A549 (cell line): ENCODE measurements at regions not wholly inside any gene's neighbourhood (a gene's known extent, or its start where the extent isn't known, plus 50 kb on each side); places are given as distances from the start of the nearest gene placed in this dataset.

Experiments used
- ATAC-seq, 2 experiments: fragments of 200-7000 bp in 1 of 2; fragments of >200 bp in 1 of 2; cut with Nextera tagmentation in 1 of 2; cut with Tn5 transposase in 1 of 2; 3 replicates each; pipeline versions ENCODE4 v1.8.0 to v1.9.1; 2018 to 2020; ENCODE audit warnings: mild to moderate bottlenecking in 1 of 2, moderate library complexity in 1 of 2
- CTCF ChIA-PET: fragments of 300-600 bp; sonication (Branson Sonifier 250); formaldehyde crosslinking; extraction: SDS; loops from one replicate; lab custom pipeline; 2021; ENCODE audit warnings: antibody characterized with exemption, inconsistent platforms; lab: Yijun Ruan, JAX
- POLR2A ChIA-PET: fragments of 350-600 bp; formaldehyde crosslinking; extraction: SDS; loops from one replicate; lab custom pipeline; 2021; ENCODE audit warnings: antibody characterized with exemption, inconsistent platforms; lab: Yijun Ruan, JAX
- DNase-seq, 2 experiments: peaks; one replicate each; pipeline versions ENCODE4 v3.0.0 to v3.0.0-alpha.2; 2011 to 2016; ENCODE audit warnings: low read depth in 1 of 2, low spot score in 1 of 2
- FAIRE-seq: peaks from 2 replicates; lab custom pipeline; 2011; peaks lifted over from hg19 to GRCh38; lab: Jason Lieb, UNC
- H3K27ac ChIP-seq, 2 experiments: fragments of >200 bp; sonication (Bioruptor Twin); formaldehyde crosslinking; 3 replicates each; pipeline ENCODE4 v1.5.1; 2016 to 2017
- H3K4me1 ChIP-seq: fragments of >200 bp; sonication (Bioruptor Twin); formaldehyde crosslinking; 3 replicates; pipeline ENCODE4 v1.6.1; 2016
- H3K4me2 ChIP-seq: fragments of >200 bp; sonication (Bioruptor Twin); formaldehyde crosslinking; 3 replicates; pipeline ENCODE4 v1.6.1; 2016
- H3K4me3 ChIP-seq: fragments of >200 bp; sonication (Bioruptor Twin); formaldehyde crosslinking; 3 replicates; pipeline ENCODE4 v1.5.1; 2016
- H3K9me3 ChIP-seq: fragments of >200 bp; sonication (Bioruptor Twin); formaldehyde crosslinking; 3 replicates; pipeline ENCODE4 v1.6.1; 2016
- CBX2 ChIP-seq: fragments of 200-600 bp; sonication (generic); IDR thresholded peaks from 2 replicates; pipeline ENCODE4 v1.6.1; 2016; ENCODE audit warnings: low read depth, mild to moderate bottlenecking, borderline replicate concordance
- CBX8 ChIP-seq: fragments of 200-600 bp; sonication (generic); IDR thresholded peaks from 2 replicates; pipeline ENCODE4 v1.6.1; 2016
- CEBPB ChIP-seq, 2 experiments: fragments of >200 bp in 1 of 2; sonication (Bioruptor Twin) in 1 of 2; formaldehyde crosslinking in 1 of 2; IDR thresholded peaks; 2 replicates each; pipeline ENCODE4 v1.6.1; 2012 to 2016
- CHD2 ChIP-seq: fragments of 150-350 bp; IDR thresholded peaks from 2 replicates; pipeline ENCODE4 v1.6.1; 2014; ENCODE audit warnings: low read length; ENCODE audit not compliant: partially characterized antibody
- EP300 ChIP-seq, 2 experiments: fragments of >200 bp; sonication (Bioruptor Twin); formaldehyde crosslinking; IDR thresholded peaks; 2 replicates in 1 of 2; 3 replicates in 1 of 2; pipeline ENCODE4 v1.6.1; 2016 to 2017
- FOSB ChIP-seq: fragments of 250-450 bp; sonication (Bioruptor Pico); IDR thresholded peaks from 2 replicates; pipeline ENCODE4 v1.5.0; 2020; ENCODE audit warnings: mild to moderate bottlenecking, moderate library complexity
- HOXB13 ChIP-seq: fragments of 250-450 bp; sonication (Bioruptor Pico); IDR thresholded peaks from 2 replicates; pipeline ENCODE4 v1.5.0; 2020; ENCODE audit warnings: low read depth, mild to moderate bottlenecking, moderate library complexity
- JUN ChIP-seq, 2 experiments: fragments of >200 bp; sonication (Bioruptor Twin); formaldehyde crosslinking; IDR thresholded peaks; 2 replicates in 1 of 2; 3 replicates in 1 of 2; pipeline ENCODE4 v1.6.1; 2016 to 2017
- JUNB ChIP-seq: fragments of >200 bp; sonication (Bioruptor Twin); formaldehyde crosslinking; IDR thresholded peaks from 2 replicates; pipeline ENCODE4 v1.6.1; 2016
- MAFK ChIP-seq: fragments of 450-650 bp; IDR thresholded peaks from 2 replicates; pipeline ENCODE4 v1.6.1; 2014; ENCODE audit not compliant: partially characterized antibody
- MYC ChIP-seq: IDR thresholded peaks from 2 replicates; pipeline ENCODE4 v1.6.1; 2012; ENCODE audit warnings: mild to moderate bottlenecking, inconsistent platforms, low read length, improper control_type of control experiment, borderline replicate concordance
- POLR2A ChIP-seq: IDR thresholded peaks from 2 replicates; pipeline ENCODE4 v1.6.1; 2012; ENCODE audit warnings: mild to moderate bottlenecking, low read length
- RARB ChIP-seq: fragments of 250-450 bp; sonication (Bioruptor Pico); IDR thresholded peaks from 2 replicates; pipeline ENCODE4 v1.8.0; 2021; ENCODE audit warnings: mild to moderate bottlenecking, moderate library complexity
- RFX5 ChIP-seq: fragments of 450-650 bp; IDR thresholded peaks from 2 replicates; pipeline ENCODE4 v1.7.1; 2014; ENCODE audit warnings: antibody characterized with exemption, mild to moderate bottlenecking, moderate library complexity
- ZC3H11A ChIP-seq: fragments of 450-650 bp; IDR thresholded peaks from 2 replicates; pipeline ENCODE4 v1.6.1; 2014; ENCODE audit warnings: antibody characterized with exemption, mild to moderate bottlenecking
- WGBS: methylation state at CpG from one replicate; pipeline ENCODE4 v1.1.6; 2017; ENCODE audit errors: missing lambda C conversion rate; 5-methylcytosine and 5-hydroxymethylcytosine counted together
- TF ChIP-seq, protein P1 (sequence below): fragments of >200 bp; sonication (Bioruptor Twin); formaldehyde crosslinking; IDR thresholded peaks from 3 replicates; pipeline ENCODE4 v1.6.1; 2016
- TF ChIP-seq, protein P2 (sequence below): fragments of 200-600 bp; sonication (generic); IDR thresholded peaks from 2 replicates; pipeline ENCODE4 v1.6.1; 2016; ENCODE audit warnings: antibody characterized with exemption, mild to moderate bottlenecking, moderate library complexity
- TF ChIP-seq, protein P3 (sequence below): fragments of 250-450 bp; sonication (Bioruptor Pico); IDR thresholded peaks from 2 replicates; pipeline ENCODE4 v1.5.0; 2021; ENCODE audit warnings: mild to moderate bottlenecking, moderate library complexity, borderline replicate concordance
- TF ChIP-seq, protein P4 (sequence below): IDR thresholded peaks from 2 replicates; pipeline ENCODE4 v1.6.1; 2012; ENCODE audit warnings: low read depth, borderline replicate concordance

DNA sequence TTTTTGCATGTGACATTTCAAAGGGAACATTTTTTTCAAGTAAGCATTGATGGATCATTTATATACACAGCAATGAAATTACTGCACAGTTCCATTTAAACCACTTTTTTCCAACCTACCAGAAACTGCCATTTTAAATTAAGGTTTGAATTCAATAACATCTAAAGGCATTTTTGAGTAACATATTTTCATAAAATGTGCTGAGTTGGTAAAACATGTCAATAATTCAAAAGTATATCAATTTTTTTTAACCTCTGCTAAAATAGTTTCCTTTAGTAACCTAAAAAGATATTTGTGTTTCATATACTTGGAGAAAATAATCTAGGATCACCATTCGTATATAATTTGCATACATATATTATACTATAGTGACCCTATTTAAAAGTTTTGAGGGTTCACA lies 355.1 kb upstream of the KCNMB2 start:
- H3K27ac ChIP-seq = no peak overlapping the region
- CTCF ChIA-PET = no interaction called here
- no peak for FAIRE-seq

DNA sequence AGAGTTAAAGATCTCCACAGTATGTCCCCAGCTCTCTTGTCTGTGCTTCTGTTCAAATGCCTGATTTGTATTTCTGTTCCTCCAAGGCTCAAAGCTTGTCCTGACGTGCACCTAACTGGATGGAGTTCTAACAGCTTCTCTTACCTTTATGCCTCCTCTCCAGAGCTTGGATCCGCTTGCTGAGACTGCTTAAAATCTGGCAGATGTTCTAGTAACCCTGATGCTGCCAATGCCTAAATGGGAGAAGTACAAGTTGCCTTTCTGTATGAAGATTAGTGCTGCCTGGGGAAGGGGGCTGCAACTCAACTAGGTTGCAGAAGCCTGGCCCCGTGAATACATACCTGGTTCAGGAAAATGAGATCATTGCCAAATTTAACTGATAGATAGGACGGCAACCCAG lies 354.5 kb upstream of the KCNMB2 start:
- ChIA-PET POLR2A (no interaction called here), CTCF (no interaction called here)
- TF ChIP-seq MYC (no peak), JUN (IDR thresholded peaks at IDR 0.05) (no peak), CEBPB (IDR thresholded peaks at IDR 0.05) (no peak), JUNB (no peak), POLR2A (no peak), HOXB13 (CRISPR knock-in tag) (no peak), ZC3H11A (no peak), FOSB (CRISPR knock-in tag) (no peak), CBX2 (no peak), CBX8 (no peak), CHD2 (no peak), RFX5 (no peak), MAFK (no peak), EP300 (IDR thresholded peaks at IDR 0.05) (no peak)
- TF ChIP-seq, protein P1, sequence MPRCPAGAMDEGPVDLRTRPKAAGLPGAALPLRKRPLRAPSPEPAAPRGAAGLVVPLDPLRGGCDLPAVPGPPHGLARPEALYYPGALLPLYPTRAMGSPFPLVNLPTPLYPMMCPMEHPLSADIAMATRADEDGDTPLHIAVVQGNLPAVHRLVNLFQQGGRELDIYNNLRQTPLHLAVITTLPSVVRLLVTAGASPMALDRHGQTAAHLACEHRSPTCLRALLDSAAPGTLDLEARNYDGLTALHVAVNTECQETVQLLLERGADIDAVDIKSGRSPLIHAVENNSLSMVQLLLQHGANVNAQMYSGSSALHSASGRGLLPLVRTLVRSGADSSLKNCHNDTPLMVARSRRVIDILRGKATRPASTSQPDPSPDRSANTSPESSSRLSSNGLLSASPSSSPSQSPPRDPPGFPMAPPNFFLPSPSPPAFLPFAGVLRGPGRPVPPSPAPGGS = no peak
- TF ChIP-seq, protein P2, sequence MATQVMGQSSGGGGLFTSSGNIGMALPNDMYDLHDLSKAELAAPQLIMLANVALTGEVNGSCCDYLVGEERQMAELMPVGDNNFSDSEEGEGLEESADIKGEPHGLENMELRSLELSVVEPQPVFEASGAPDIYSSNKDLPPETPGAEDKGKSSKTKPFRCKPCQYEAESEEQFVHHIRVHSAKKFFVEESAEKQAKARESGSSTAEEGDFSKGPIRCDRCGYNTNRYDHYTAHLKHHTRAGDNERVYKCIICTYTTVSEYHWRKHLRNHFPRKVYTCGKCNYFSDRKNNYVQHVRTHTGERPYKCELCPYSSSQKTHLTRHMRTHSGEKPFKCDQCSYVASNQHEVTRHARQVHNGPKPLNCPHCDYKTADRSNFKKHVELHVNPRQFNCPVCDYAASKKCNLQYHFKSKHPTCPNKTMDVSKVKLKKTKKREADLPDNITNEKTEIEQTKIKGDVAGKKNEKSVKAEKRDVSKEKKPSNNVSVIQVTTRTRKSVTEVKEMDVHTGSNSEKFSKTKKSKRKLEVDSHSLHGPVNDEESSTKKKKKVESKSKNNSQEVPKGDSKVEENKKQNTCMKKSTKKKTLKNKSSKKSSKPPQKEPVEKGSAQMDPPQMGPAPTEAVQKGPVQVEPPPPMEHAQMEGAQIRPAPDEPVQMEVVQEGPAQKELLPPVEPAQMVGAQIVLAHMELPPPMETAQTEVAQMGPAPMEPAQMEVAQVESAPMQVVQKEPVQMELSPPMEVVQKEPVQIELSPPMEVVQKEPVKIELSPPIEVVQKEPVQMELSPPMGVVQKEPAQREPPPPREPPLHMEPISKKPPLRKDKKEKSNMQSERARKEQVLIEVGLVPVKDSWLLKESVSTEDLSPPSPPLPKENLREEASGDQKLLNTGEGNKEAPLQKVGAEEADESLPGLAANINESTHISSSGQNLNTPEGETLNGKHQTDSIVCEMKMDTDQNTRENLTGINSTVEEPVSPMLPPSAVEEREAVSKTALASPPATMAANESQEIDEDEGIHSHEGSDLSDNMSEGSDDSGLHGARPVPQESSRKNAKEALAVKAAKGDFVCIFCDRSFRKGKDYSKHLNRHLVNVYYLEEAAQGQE = no peak
- TF ChIP-seq, protein P3, sequence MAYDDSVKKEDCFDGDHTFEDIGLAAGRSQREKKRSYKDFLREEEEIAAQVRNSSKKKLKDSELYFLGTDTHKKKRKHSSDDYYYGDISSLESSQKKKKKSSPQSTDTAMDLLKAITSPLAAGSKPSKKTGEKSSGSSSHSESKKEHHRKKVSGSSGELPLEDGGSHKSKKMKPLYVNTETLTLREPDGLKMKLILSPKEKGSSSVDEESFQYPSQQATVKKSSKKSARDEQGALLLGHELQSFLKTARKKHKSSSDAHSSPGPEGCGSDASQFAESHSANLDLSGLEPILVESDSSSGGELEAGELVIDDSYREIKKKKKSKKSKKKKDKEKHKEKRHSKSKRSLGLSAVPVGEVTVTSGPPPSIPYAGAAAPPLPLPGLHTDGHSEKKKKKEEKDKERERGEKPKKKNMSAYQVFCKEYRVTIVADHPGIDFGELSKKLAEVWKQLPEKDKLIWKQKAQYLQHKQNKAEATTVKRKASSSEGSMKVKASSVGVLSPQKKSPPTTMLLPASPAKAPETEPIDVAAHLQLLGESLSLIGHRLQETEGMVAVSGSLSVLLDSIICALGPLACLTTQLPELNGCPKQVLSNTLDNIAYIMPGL (CRISPR knock-in tag) = no peak
- H3K4me3 ChIP-seq = no peak overlapping the region
- WGBS = 69% methylated on average over 4 of the region's 4 CpGs
- no peaks in the 10 kb centered on the region for H3K9me3 ChIP-seq
- H3K4me1 ChIP-seq = no peaks in the 10 kb centered on the region
- H3K4me2 ChIP-seq = no peak overlapping the region
- FAIRE-seq (no peak), ATAC-seq (no peak), DNase-seq (no peak)
- H3K27ac ChIP-seq = no peak overlapping the region

More for the DNA sequence above, 355.1 kb upstream of the KCNMB2 start:
- no peak for ATAC-seq
- POLR2A ChIA-PET = no interaction called here
- no peak for DNase-seq
- Histone ChIP-seq H3K4me2 (no peak overlapping the region), H3K9me3 (no peaks in the 10 kb centered on the region), H3K4me1 (no peaks in the 10 kb centered on the region), H3K4me3 (no peak overlapping the region)
- TF ChIP-seq RARB (CRISPR knock-in tag) (no peak), MAFK (peak; percentile 67)
- TF ChIP-seq, protein P4, sequence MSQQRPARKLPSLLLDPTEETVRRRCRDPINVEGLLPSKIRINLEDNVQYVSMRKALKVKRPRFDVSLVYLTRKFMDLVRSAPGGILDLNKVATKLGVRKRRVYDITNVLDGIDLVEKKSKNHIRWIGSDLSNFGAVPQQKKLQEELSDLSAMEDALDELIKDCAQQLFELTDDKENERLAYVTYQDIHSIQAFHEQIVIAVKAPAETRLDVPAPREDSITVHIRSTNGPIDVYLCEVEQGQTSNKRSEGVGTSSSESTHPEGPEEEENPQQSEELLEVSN = no peak
- 89% methylated on average over 1 of the region's 1 CpG for WGBS
